Stimulated activated effector memory CD8-positive, alpha-beta T cell treated with anti-CD3 and anti-CD28 coated beads, Interleukin-12 subunit alpha, Interleukin-12 subunit beta, amount 100 ng/mL, for 72 hours (primary cell): ENCODE measurements at regions not wholly inside any gene's neighbourhood (a gene's known extent, or its start where the extent isn't known, plus 50 kb on each side); places are given as distances from the start of the nearest gene placed in this dataset.

Source experiments
- ATAC-seq: fragments of 150-1000 bp; cut with Tn5 transposase; 2 replicates; pipeline ENCODE4 v1.10.0; 2021
- DNase-seq, 2 donors: peaks; one replicate each; pipeline ENCODE4 v3.0.0; 2021 to 2022; ENCODE audit warnings: low spot score in 2 of 2
- H3K27ac Mint-ChIP-seq: one replicate; pipeline ENCODE4 v1.8.0; 2022; ENCODE audit warnings: mild to moderate bottlenecking, mixed read lengths
- H3K36me3 Mint-ChIP-seq: one replicate; pipeline ENCODE4 v1.8.0; 2022; ENCODE audit warnings: mild to moderate bottlenecking, mixed read lengths
- H3K4me1 Mint-ChIP-seq: one replicate; pipeline ENCODE4 v1.8.0; 2022; ENCODE audit warnings: mixed read lengths
- H3K4me3 Mint-ChIP-seq: one replicate; pipeline ENCODE4 v1.8.0; 2022; ENCODE audit warnings: mild to moderate bottlenecking, mixed read lengths
- H3K9me3 Mint-ChIP-seq: one replicate; pipeline ENCODE4 v1.8.0; 2022; ENCODE audit warnings: mixed read lengths

DNA sequence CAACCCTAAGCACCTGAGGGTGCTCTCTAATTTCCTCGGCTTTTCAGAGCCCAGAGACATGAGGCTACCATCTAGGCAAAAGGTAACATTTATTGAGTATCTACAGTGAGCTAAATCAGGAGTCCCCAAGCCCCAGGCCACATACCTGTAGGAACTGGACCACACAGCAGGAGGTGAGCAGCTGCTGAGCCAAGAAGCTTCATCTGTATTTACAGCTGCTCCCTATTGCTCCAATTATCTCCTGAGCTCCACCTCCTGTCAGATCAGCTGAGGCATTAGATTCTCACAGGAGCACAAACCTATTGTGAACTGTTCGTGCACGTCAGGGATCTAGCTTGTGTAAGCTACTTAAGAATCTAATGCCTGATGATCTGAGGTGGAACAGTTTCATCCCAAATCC is 70.2 kb downstream of the RND3 start:
- H3K4me1 Mint-ChIP-seq = no peaks in the 10 kb centered on the region
- no peak overlapping the region for H3K27ac Mint-ChIP-seq
- DNase-seq (no peak), ATAC-seq (no peak)
- H3K36me3 Mint-ChIP-seq = no peaks in the 10 kb centered on the region
- no peak overlapping the region for H3K4me3 Mint-ChIP-seq
- peaks cover 6% of the 10 kb centered on the region for H3K9me3 Mint-ChIP-seq

DNA sequence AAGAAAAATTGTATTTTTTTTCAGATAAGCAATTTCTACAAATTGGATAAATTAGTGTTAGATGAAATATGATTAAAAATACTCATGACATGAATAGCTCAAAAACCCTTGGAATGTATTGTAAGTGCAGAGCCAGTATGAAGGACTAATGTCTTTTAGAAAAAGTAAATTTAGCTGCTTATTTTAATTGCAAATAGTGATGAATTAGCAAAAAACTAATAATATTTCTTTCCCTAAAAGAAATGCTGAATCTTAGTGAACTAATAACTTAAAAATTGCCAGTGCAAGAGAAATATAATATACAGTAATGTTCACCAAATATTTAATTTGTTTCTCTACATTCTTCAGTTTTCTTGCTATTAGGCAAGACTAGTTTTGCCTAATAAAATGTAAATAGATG is 72.4 kb downstream of the RND3 start:
- Mint-ChIP-seq H3K4me3 (no peak overlapping the region), H3K9me3 (peaks cover 6% of the 10 kb centered on the region), H3K36me3 (no peaks in the 10 kb centered on the region), H3K4me1 (no peaks in the 10 kb centered on the region), H3K27ac (no peak overlapping the region)
- no peak for DNase-seq
- no peak for ATAC-seq

DNA sequence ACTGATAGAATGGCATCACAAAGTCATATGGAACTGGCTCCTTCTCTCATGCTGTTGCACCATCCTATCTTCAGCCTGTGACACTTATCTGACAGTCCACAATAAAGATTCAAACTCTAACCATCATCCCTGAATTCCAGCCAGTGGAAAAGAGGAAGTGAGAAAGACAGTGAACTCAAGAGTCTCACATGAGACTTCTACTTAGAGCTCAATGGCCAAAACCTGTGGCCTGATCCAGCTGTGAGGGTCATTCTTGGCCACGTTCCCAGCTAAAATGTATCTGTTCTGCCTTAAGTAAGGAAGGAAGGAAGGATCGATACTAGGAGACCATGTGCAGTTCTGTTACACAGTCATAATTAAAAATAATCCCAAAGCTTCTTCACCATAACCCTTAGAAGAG is 73.6 kb downstream of the RND3 start:
- H3K36me3 Mint-ChIP-seq = no peaks in the 10 kb centered on the region
- no peak overlapping the region for H3K4me3 Mint-ChIP-seq
- peaks cover 6% of the 10 kb centered on the region for H3K9me3 Mint-ChIP-seq
- DNase-seq = no peak
- no peak for ATAC-seq
- no peaks in the 10 kb centered on the region for H3K4me1 Mint-ChIP-seq
- no peak overlapping the region for H3K27ac Mint-ChIP-seq

- Mint-ChIP-seq H3K4me1 (no peaks in the 10 kb centered on the region), H3K9me3 (peaks cover 6% of the 10 kb centered on the region), H3K36me3 (no peaks in the 10 kb centered on the region)
Observed at GRCh38 chr2:150413366-150413765, 74.1 kb downstream of the RND3 start.

DNA sequence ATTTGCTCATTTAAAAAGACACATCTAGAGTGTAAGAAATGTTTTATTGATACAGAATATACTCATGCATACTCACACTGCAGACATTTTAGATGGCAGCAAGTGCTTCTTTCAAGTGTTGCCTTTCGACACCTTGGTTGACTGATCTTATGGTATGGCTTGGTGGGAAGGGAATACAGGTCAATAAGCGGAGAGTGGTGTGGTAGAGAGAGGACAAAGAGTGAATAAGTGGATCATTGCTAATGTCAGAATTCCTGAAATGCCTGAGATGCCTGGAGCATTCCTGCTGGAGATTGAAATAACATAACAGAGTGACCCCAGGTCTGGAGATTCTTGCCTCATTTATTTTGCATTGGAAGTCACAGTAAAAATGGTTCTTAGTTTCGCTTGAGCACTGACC is 76.7 kb downstream of the RND3 start:
- no peak for ATAC-seq
- Mint-ChIP-seq H3K9me3 (peaks cover 3% of the 10 kb centered on the region), H3K4me3 (no peak overlapping the region), H3K27ac (no peak overlapping the region), H3K4me1 (no peaks in the 10 kb centered on the region), H3K36me3 (no peaks in the 10 kb centered on the region)
- DNase-seq = no peak

More at GRCh38 chr2:150413366-150413765, 74.1 kb downstream of the RND3 start:
- DNase-seq (no peak), ATAC-seq (no peak)
- H3K27ac Mint-ChIP-seq = no peak overlapping the region
- no peak overlapping the region for H3K4me3 Mint-ChIP-seq

GRCh38 chr2:150409196-150409595 is 78.3 kb downstream of the RND3 start:
- no peak for ATAC-seq
- H3K36me3 Mint-ChIP-seq = no peaks in the 10 kb centered on the region
- H3K4me1 Mint-ChIP-seq = no peaks in the 10 kb centered on the region
- no peak for DNase-seq
- no peak overlapping the region for H3K4me3 Mint-ChIP-seq
- H3K27ac Mint-ChIP-seq = no peak overlapping the region
- H3K9me3 Mint-ChIP-seq = peaks cover 3% of the 10 kb centered on the region

- Mint-ChIP-seq H3K27ac (no peak overlapping the region), H3K9me3 (no peaks in the 10 kb centered on the region), H3K4me3 (no peak overlapping the region), H3K36me3 (no peaks in the 10 kb centered on the region), H3K4me1 (no peaks in the 10 kb centered on the region)
- DNase-seq (no peak), ATAC-seq (no peak)
Observed at GRCh38 chr2:150404147-150404546, 83.3 kb downstream of the RND3 start.

DNA sequence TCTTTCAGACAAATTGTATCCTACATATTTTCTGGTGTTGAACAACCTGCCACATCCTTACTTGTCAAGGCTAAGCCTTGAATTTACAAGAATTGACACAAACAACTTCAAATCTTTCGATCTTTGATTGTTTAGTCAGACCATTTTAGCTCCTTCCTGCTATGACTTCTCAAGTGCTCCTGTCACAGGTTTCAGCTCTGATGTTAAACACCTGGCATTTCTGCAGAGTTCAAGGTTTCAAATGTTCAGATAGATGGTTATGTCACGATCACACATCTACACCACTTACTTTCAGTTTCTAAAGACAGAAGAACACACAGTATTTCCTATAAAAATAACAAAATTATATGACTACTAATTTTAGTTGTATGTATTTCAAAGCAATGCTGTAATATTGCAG is 84.0 kb downstream of the RND3 start:
- Mint-ChIP-seq H3K4me3 (no peak overlapping the region), H3K27ac (no peak overlapping the region), H3K9me3 (peaks cover 3% of the 10 kb centered on the region), H3K4me1 (no peaks in the 10 kb centered on the region), H3K36me3 (no peaks in the 10 kb centered on the region)
- ATAC-seq (no peak), DNase-seq (no peak)

- peaks cover 3% of the 10 kb centered on the region for H3K9me3 Mint-ChIP-seq
- H3K36me3 Mint-ChIP-seq = no peaks in the 10 kb centered on the region
- DNase-seq (no peak), ATAC-seq (no peak)
- no peaks in the 10 kb centered on the region for H3K4me1 Mint-ChIP-seq
- no peak overlapping the region for H3K27ac Mint-ChIP-seq
- no peak overlapping the region for H3K4me3 Mint-ChIP-seq
Observed at GRCh38 chr2:150402953-150403352, 84.5 kb downstream of the RND3 start.

- Mint-ChIP-seq H3K4me3 (no peak overlapping the region), H3K36me3 (no peaks in the 10 kb centered on the region), H3K27ac (no peak overlapping the region), H3K9me3 (peaks cover 3% of the 10 kb centered on the region), H3K4me1 (no peaks in the 10 kb centered on the region)
- ATAC-seq (no peak), DNase-seq (no peak)
Observed at GRCh38 chr2:150400849-150401248, 86.6 kb downstream of the RND3 start.

- DNase-seq (no peak), ATAC-seq (no peak)
- Mint-ChIP-seq H3K4me3 (no peak overlapping the region), H3K27ac (no peak overlapping the region), H3K36me3 (no peaks in the 10 kb centered on the region), H3K4me1 (no peaks in the 10 kb centered on the region), H3K9me3 (peaks cover 5% of the 10 kb centered on the region)
Observed at GRCh38 chr2:150392614-150393013, 94.9 kb downstream of the RND3 start.

DNA sequence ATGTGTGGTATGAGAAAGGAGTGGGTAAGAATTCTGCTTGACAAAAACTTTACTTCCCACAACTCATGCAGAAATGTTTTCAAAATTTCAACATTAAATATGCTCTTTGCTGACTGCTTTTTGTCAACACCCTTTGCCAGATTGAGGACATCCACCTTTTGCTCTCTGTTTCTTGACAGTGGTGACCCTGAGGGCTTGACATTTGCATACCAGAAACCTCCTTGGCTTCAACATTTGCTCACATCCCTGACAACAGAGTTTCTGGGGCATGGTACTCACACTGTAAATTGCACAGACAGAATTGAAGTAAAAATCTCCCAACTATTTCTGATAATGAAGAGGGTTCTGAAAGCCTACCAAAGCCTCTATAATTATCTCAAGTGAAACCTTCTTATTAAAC is 95.7 kb downstream of the RND3 start:
- ATAC-seq = no peak
- DNase-seq = no peak
- peaks cover 5% of the 10 kb centered on the region for H3K9me3 Mint-ChIP-seq
- H3K4me1 Mint-ChIP-seq = no peaks in the 10 kb centered on the region
- no peaks in the 10 kb centered on the region for H3K36me3 Mint-ChIP-seq
- no peak overlapping the region for H3K27ac Mint-ChIP-seq
- H3K4me3 Mint-ChIP-seq = no peak overlapping the region

GRCh38 chr2:150389447-150389846 is 98.0 kb downstream of the RND3 start:
- H3K9me3 Mint-ChIP-seq = peaks cover 5% of the 10 kb centered on the region
- H3K27ac Mint-ChIP-seq = no peak overlapping the region
- ATAC-seq = no peak
- no peak overlapping the region for H3K4me3 Mint-ChIP-seq
- no peak for DNase-seq
- H3K36me3 Mint-ChIP-seq = no peaks in the 10 kb centered on the region
- no peaks in the 10 kb centered on the region for H3K4me1 Mint-ChIP-seq

GRCh38 chr2:150388289-150388625 is 99.2 kb downstream of the RND3 start:
- no peaks in the 10 kb centered on the region for H3K36me3 Mint-ChIP-seq
- H3K27ac Mint-ChIP-seq = no peak overlapping the region
- DNase-seq (no peak), ATAC-seq (no peak)
- no peak overlapping the region for H3K4me3 Mint-ChIP-seq
- H3K9me3 Mint-ChIP-seq = peaks cover 8% of the 10 kb centered on the region
- no peaks in the 10 kb centered on the region for H3K4me1 Mint-ChIP-seq

DNA sequence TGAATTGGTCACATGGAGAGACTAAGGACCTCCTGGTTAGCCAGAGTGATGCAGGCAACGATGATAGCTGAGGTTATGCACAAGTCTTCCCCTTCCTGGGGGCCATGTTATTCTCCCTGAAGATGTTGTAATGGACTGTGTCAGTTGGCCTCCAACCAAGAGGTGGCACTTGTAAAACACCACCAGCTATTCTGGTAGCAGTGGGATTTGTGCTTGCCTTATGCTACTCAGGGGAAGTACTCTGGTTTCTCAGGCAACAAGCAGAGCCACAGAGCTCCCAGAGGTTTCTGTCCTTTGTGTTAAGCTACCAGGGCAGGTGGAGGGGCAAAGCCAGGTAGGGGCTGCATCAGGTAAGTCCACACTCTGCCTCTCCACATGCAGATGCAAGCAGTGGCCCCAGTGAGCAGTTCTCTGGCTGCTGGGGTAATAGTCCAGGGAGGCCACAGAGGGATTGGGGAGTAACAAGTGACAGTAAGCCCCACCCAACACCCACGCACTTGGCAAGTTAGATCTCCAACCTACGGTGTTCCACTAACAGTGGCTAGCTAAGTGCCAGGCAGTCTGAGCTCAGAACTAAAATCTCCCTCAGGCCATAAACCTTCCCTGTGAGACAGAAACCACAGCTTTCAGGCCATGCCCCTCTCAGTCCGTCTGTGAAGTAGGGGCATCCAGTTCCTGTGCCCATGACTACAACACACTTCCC is 99.7 kb downstream of the RND3 start:
- DNase-seq (no peak), ATAC-seq (no peak)
- no peak overlapping the region for H3K27ac Mint-ChIP-seq
- no peaks in the 10 kb centered on the region for H3K4me1 Mint-ChIP-seq
- peaks cover 10% of the 10 kb centered on the region for H3K9me3 Mint-ChIP-seq
- H3K4me3 Mint-ChIP-seq = no peak overlapping the region
- H3K36me3 Mint-ChIP-seq = no peaks in the 10 kb centered on the region

- H3K9me3 Mint-ChIP-seq = peaks cover 5% of the 10 kb centered on the region
- no peaks in the 10 kb centered on the region for H3K36me3 Mint-ChIP-seq
- ATAC-seq (no peak), DNase-seq (no peak)
- H3K4me1 Mint-ChIP-seq = no peaks in the 10 kb centered on the region
- H3K4me3 Mint-ChIP-seq = no peak overlapping the region
- no peak overlapping the region for H3K27ac Mint-ChIP-seq
Observed at GRCh38 chr2:150385211-150385610, 102.3 kb downstream of the RND3 start.

GRCh38 chr2:150383587-150383986 is 103.9 kb downstream of the RND3 start:
- ATAC-seq = no peak
- Mint-ChIP-seq H3K36me3 (no peaks in the 10 kb centered on the region), H3K9me3 (peaks cover 5% of the 10 kb centered on the region)

More at GRCh38 chr2:150383587-150383986, 103.9 kb downstream of the RND3 start:
- Mint-ChIP-seq H3K4me1 (no peaks in the 10 kb centered on the region), H3K27ac (no peak overlapping the region), H3K4me3 (no peak overlapping the region)
- DNase-seq = no peak
